Stimulated activated memory B cell treated with anti-CD40 and anti-IgM and Interleukin-4, amounts not matched to agents 10 μg/mL and 1 μg/mL and 100 μg/mL, for 72 hours (primary cell): ENCODE measurements at regions not wholly inside any gene's neighbourhood (a gene's known extent, or its start where the extent isn't known, plus 50 kb on each side); places are given as distances from the start of the nearest gene placed in this dataset.
"Not testable (repeated sequence)": the region's sequence is repeated elsewhere in the genome, so short reads cannot be mapped to it uniquely, and the experiment has no call there.

Experiments
- ATAC-seq: fragments of 150-1000 bp; cut with Tn5 transposase; 2 replicates; pipeline ENCODE4 v1.10.0; 2021
- H3K27ac Mint-ChIP-seq: one replicate; pipeline ENCODE4 v1.8.0; 2022; ENCODE audit warnings: mild to moderate bottlenecking, mixed read lengths
- H3K27me3 Mint-ChIP-seq: one replicate; pipeline ENCODE4 v1.8.0; 2022; ENCODE audit warnings: mixed read lengths
- H3K36me3 Mint-ChIP-seq: one replicate; pipeline ENCODE4 v1.8.0; 2022; ENCODE audit warnings: mixed read lengths
- H3K4me1 Mint-ChIP-seq: one replicate; pipeline ENCODE4 v1.8.0; 2022; ENCODE audit warnings: mixed read lengths
- H3K4me3 Mint-ChIP-seq: one replicate; pipeline ENCODE4 v1.8.0; 2022; ENCODE audit warnings: mild to moderate bottlenecking, moderate library complexity, mixed read lengths
- H3K9me3 Mint-ChIP-seq: one replicate; pipeline ENCODE4 v1.8.0; 2022; ENCODE audit warnings: mixed read lengths

GRCh38 chr3:194251461-194251860 lies 99.7 kb downstream of the CPN2 start:
- Mint-ChIP-seq H3K27me3 (peaks cover 25% of the 10 kb centered on the region), H3K4me3 (no peak overlapping the region), H3K36me3 (no peaks in the 10 kb centered on the region), H3K4me1 (peaks cover 10% of the 10 kb centered on the region), H3K9me3 (no peaks in the 10 kb centered on the region), H3K27ac (no peak overlapping the region)
- ATAC-seq, result no peak

DNA sequence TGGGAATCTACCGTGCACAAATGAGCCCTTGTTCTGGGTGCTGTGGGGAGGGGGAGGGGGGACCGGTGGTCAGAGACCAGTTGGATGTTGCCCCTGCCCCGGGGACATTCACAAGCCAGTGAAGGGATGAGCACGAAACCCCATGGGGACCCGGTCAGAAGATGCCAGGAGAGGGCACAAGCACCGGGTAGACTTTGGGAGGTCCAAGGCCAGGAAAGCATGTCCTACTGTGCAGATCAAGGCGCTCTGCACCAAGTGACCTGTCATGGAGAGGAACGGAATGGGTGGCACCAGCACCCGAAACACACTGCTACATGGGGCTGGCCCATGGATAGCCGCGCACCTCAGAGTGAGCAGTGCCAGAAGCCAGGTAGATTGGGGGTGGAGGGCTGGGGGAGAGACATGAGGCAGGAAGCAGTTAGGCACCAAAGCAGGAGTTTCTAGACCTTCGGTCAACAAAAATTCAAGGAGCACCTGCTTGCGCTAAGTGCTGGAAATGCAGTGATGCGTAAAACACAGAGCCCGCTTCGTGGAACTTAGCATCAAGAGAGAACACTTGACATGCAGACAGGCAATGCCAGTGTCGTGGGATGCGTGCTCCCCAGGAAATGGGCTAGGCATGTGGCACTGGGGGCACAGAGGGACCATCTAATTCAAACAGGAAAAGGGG lies 99.1 kb downstream of the CPN2 start:
- H3K27me3 Mint-ChIP-seq, result peaks cover 25% of the 10 kb centered on the region

GRCh38 chr3:194253270-194253669 lies 97.9 kb downstream of the CPN2 start:
- Mint-ChIP-seq H3K27me3 (peaks cover 25% of the 10 kb centered on the region), H3K36me3 (no peaks in the 10 kb centered on the region), H3K4me3 (no peak overlapping the region), H3K4me1 (peaks cover 10% of the 10 kb centered on the region), H3K27ac (no peak overlapping the region), H3K9me3 (peaks cover 4% of the 10 kb centered on the region)
- no peak for ATAC-seq

More for the DNA sequence above, 99.1 kb downstream of the CPN2 start:
- no peaks in the 10 kb centered on the region for H3K9me3 Mint-ChIP-seq
- no peak overlapping the region for H3K4me3 Mint-ChIP-seq
- H3K4me1 Mint-ChIP-seq, result peaks cover 10% of the 10 kb centered on the region
- no peak for ATAC-seq
- no peak overlapping the region for H3K27ac Mint-ChIP-seq
- H3K36me3 Mint-ChIP-seq, result no peaks in the 10 kb centered on the region

- Mint-ChIP-seq H3K36me3 (no peaks in the 10 kb centered on the region), H3K4me3 (no peak overlapping the region), H3K27me3 (peaks cover 25% of the 10 kb centered on the region), H3K9me3 (peaks cover 6% of the 10 kb centered on the region), H3K4me1 (peaks cover 10% of the 10 kb centered on the region), H3K27ac (no peak overlapping the region)
- ATAC-seq, result no peak
Observed at GRCh38 chr3:194254040-194254439, 97.1 kb downstream of the CPN2 start.

DNA sequence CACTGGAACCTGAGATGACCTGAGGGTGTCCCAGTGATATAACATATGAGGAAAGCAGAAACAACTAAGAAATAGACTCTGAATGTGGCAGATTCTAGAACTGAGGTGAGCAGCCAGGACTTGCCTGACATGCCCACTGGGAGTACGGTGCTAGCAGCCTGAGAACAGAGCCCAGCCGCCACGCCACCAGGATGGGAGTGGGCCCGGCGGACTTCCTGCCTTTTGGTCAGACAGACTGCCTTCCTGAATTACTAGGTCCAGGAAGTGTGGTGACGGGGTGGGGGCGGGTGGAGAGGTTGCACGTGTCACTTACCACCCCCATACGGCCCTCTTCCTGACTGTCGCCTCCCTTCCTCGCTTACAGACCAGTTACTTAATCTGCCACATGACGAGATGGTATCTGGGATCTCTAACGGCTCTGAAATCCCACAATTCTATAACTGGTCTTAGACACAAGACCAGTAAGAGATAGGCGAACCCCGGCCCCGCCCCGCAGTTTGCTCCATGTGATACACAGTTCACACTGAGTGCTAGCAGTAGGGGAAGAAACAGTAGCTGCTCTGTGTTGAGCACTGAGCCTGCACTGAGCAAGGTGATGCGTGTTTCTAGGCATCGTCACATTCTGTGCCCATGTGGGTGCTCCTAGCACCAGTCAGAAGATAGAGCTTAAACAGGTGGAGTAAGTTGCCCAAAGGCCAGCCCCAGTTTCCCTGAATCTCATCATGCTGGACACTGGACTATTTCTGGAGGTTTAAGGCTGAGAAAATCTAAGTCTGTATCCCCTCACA lies 95.7 kb downstream of the CPN2 start:
- no peaks in the 10 kb centered on the region for H3K36me3 Mint-ChIP-seq
- peaks cover 6% of the 10 kb centered on the region for H3K9me3 Mint-ChIP-seq
- H3K27ac Mint-ChIP-seq, result peak overlapping the region; percentile 55
- peaks cover 10% of the 10 kb centered on the region for H3K4me1 Mint-ChIP-seq
- peak overlapping the region; percentile 67 for H3K4me3 Mint-ChIP-seq
- peak; percentile 67 for ATAC-seq
- H3K27me3 Mint-ChIP-seq, result peaks cover 15% of the 10 kb centered on the region

DNA sequence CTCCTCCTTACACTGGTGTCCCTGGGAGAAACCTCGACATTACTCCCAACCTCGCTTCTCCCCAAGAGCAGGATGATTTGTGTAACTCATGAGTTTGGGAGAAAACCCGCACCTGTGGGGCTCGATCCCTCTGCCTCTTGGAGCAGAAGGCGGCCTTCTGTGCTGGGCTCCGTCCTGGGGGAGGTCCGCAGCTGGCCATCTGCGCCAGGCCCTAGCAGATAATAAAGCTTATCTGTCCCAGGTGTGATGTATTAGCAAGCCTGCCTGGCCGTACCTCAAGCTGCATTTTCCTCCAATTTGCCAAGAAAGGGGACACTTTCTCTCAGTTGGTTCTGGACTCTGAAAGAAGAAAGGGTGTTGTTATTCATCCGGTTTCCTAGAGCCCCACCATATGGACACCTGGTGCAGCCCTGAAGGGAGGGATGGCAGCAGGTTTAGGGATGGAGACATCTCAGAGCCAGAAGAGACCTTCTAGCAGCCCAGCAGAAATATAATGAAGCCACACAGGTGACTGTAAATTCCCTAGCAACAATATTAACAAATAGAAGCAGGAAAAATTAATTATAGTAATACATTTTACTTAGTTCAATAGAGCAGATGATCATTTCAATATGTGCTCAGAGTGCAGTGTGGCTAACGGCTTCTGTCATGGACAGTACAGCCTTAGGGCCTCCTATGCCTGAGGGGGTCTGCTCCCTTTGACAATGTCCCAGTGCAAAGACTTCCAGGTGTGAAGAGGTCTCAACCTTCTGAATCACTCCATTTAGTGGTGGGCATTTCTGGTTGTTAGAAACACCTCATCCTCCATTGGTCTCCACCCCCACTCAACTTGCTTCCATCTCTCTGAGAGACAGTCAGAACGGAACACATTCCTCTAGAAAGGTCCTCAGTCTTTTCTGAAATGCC lies 94.8 kb downstream of the CPN2 start:
- H3K4me3 Mint-ChIP-seq, result no peak overlapping the region
- peaks cover 10% of the 10 kb centered on the region for H3K4me1 Mint-ChIP-seq
- H3K36me3 Mint-ChIP-seq, result no peaks in the 10 kb centered on the region
- peaks cover 6% of the 10 kb centered on the region for H3K9me3 Mint-ChIP-seq
- H3K27me3 Mint-ChIP-seq, result peaks cover 8% of the 10 kb centered on the region
- peak overlapping the region; percentile 55 for H3K27ac Mint-ChIP-seq
- no peak for ATAC-seq

DNA sequence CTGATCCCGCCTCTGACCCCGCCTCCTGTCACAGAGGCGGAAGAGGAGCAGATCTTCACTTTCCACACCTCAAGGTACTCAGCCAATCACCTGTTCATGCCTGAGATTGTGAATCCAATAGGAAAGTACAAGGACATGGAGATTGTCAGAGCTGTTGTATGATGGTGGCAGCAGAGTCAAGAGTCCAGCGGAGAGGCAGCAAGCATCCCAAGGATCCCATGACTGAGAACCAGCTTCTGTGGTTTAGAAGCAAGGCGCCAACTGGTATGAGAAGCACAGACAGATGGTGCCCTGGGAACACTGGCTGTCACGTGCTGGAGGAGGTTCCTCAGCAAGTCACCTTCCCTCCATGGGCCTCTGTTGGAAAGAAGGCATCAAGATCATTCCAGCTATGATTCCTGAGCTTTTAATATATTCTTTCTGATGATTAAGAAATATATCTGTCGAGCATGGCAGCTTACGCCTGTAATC lies 93.9 kb downstream of the CPN2 start:
- Mint-ChIP-seq H3K27ac (no peak overlapping the region), H3K27me3 (no peaks in the 10 kb centered on the region), H3K4me1 (peaks cover 10% of the 10 kb centered on the region), H3K36me3 (no peaks in the 10 kb centered on the region), H3K9me3 (peaks cover 6% of the 10 kb centered on the region), H3K4me3 (no peak overlapping the region)
- ATAC-seq, result no peak

DNA sequence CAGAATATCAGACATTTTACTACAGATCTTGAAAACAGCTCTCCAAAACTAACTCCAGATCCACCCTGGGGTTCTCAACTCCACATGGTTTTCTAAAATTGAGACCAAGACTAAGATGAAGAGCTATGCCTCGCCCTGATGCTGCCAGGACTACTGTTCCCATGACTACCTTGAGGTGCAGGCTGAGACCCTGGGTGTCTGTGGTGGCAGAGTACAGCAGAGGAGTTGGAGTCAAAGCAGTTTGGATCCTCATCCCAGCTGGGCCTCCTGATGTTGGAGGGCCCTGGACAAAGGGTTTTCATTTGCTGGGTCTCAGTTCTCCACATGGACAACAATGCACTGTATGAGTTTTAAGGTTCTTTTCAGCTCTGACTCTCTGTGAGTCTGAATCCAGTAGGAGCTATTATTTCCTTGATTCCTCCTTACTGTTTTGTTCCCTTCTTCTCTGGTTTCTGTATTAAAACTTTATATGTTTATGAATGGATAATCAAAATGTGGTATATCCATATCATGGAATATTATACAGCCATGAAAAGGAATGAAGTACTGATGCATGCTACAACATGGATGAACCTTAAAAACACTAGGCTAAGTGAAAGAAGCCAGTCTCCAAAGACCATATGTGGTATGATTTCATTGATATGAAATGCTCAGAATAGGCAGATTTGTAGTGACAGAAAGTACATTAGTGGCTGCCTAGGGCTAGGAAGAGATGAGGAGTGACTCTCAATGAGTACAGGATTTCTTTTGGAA lies 93.0 kb downstream of the CPN2 start:
- Mint-ChIP-seq H3K27me3 (no peaks in the 10 kb centered on the region), H3K9me3 (peaks cover 6% of the 10 kb centered on the region), H3K4me3 (no peak overlapping the region), H3K27ac (no peak overlapping the region), H3K36me3 (no peaks in the 10 kb centered on the region), H3K4me1 (peaks cover 10% of the 10 kb centered on the region)
- ATAC-seq, result no peak

DNA sequence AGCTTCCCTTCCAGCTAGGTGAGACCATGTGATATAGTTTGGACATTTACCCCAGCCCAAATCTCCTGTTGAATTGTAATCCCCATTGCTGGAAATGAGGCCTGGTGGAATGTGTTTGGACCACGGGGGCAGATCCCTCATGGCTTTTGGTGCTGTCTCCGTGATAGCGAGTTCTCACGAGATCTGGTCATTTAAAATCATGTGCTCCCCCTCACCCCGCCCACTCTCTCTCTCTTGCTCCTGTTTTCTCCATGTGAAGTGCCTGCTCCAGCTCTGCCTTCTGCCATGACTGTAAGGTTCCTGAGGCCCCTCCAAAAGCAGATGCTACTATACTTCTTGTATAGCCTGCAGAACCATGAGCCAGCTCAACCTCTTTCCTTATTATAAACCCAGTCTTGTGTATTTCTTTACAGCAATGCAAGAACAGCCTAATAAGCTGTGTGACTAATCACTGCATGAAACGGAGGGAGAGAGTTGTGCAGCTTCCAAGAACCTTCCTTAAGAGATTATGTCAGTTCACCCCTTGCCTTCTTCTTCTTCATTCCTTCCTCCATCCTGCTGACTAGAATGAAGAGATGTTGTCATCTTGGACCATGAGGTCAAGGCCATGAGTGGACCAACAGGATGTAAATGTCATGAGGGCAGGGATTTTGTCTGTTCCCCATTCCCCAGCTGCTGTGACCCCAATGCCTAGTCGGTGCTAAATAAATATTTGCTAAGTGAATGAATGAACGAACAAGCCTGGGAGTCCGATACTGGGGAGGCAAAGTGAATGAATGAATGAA lies 91.0 kb downstream of the CPN2 start:
- Mint-ChIP-seq H3K36me3 (no peaks in the 10 kb centered on the region), H3K27me3 (no peaks in the 10 kb centered on the region), H3K4me3 (no peak overlapping the region), H3K4me1 (peaks cover 8% of the 10 kb centered on the region), H3K27ac (no peak overlapping the region), H3K9me3 (peaks cover 6% of the 10 kb centered on the region)
- ATAC-seq, result no peak

- no peak for ATAC-seq
- no peak overlapping the region for H3K4me3 Mint-ChIP-seq
- H3K27ac Mint-ChIP-seq, result no peak overlapping the region
- H3K36me3 Mint-ChIP-seq, result no peaks in the 10 kb centered on the region
- peaks cover 6% of the 10 kb centered on the region for H3K4me1 Mint-ChIP-seq
- no peaks in the 10 kb centered on the region for H3K27me3 Mint-ChIP-seq
- H3K9me3 Mint-ChIP-seq, result peaks cover 6% of the 10 kb centered on the region
Observed at GRCh38 chr3:194261581-194262063, 89.5 kb downstream of the CPN2 start.

- peaks cover 6% of the 10 kb centered on the region for H3K9me3 Mint-ChIP-seq
- H3K27me3 Mint-ChIP-seq, result peaks cover 2% of the 10 kb centered on the region
- no peak overlapping the region for H3K4me3 Mint-ChIP-seq
- H3K36me3 Mint-ChIP-seq, result no peaks in the 10 kb centered on the region
- no peak for ATAC-seq
- peaks cover 6% of the 10 kb centered on the region for H3K4me1 Mint-ChIP-seq
- no peak overlapping the region for H3K27ac Mint-ChIP-seq
Observed at GRCh38 chr3:194262176-194262924, 88.8 kb downstream of the CPN2 start.

GRCh38 chr3:194262925-194263305 lies 88.2 kb downstream of the CPN2 start:
- peaks cover 4% of the 10 kb centered on the region for H3K9me3 Mint-ChIP-seq
- no peak for ATAC-seq
- H3K4me3 Mint-ChIP-seq, result no peak overlapping the region
- no peaks in the 10 kb centered on the region for H3K36me3 Mint-ChIP-seq
- peaks cover 6% of the 10 kb centered on the region for H3K4me1 Mint-ChIP-seq
- H3K27me3 Mint-ChIP-seq, result peaks cover 8% of the 10 kb centered on the region
- no peak overlapping the region for H3K27ac Mint-ChIP-seq

- ATAC-seq, H3K9me3 Mint-ChIP-seq, H3K4me3 Mint-ChIP-seq, H3K27ac Mint-ChIP-seq, H3K36me3 Mint-ChIP-seq: not testable (repeated sequence)
- H3K27me3 Mint-ChIP-seq, result peaks cover 26% of the 10 kb centered on the region
- peaks cover 11% of the 10 kb centered on the region for H3K4me1 Mint-ChIP-seq
Observed at GRCh38 chr3:194264631-194265504, 86.3 kb downstream of the CPN2 start.
